Embryonic facial prominence (tissue), 1 donor: ENCODE measurements at regions not wholly inside any gene's neighbourhood (a gene's known extent, or its start where the extent isn't known, plus 50 kb on each side); places are given as distances from the start of the nearest gene placed in this dataset.

Experiments used
- DNase-seq: peaks from one replicate; pipeline ENCODE4 v3.0.0-alpha.2; 2016; ENCODE audit errors: extremely low spot score

- no peak for DNase-seq
Measured at GRCh38 chr3:135800071-135800549, 165.4 kb upstream of the PPP2R3A start.

DNA sequence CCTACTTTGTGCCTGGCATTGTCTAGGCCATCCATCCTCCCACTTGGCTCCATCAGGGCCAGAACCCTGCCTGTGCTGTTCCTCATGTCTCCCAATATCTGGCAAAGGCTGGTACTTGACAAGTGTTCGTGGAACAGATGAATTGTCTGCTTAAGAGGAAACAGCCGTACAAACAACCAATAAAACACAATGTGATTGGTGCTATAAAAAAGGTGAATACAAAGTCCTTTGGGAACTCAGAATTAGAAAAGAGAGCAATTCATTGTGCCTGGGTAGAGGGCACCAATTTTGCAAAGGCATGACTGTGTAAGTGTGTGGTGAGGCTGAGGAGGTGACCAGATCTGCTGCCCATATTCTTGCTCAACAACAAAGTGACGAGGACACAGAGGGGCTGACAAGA, 164.5 kb upstream of the PPP2R3A start:
- no peak for DNase-seq

DNA sequence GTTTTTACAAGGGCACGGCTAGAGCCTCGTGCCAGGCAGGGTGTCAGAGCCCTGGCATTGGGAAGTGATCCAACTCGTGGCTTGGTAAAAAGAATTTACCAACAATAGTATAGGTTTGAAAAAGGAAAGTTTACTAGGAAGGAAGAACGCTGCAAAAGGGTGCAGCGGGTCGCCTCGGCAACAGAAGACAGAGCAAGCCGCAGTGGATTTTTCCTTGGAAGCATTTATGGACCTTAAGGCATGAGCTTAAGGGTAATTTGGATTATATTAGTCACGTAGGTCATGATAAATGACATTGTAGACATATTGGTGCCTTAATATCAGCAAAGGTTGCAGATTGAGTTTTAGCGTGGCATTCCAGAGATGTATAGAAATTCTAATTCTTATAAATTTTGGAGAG, 163.4 kb upstream of the PPP2R3A start:
- no peak for DNase-seq

- no peak for DNase-seq
Measured at GRCh38 chr3:135803028-135803692, 162.4 kb upstream of the PPP2R3A start.

- no peak for DNase-seq
Measured at GRCh38 chr3:135805752-135806151, 159.8 kb upstream of the PPP2R3A start.

GRCh38 chr3:135806317-135806716, 159.2 kb upstream of the PPP2R3A start:
- DNase-seq, result no peak

DNA sequence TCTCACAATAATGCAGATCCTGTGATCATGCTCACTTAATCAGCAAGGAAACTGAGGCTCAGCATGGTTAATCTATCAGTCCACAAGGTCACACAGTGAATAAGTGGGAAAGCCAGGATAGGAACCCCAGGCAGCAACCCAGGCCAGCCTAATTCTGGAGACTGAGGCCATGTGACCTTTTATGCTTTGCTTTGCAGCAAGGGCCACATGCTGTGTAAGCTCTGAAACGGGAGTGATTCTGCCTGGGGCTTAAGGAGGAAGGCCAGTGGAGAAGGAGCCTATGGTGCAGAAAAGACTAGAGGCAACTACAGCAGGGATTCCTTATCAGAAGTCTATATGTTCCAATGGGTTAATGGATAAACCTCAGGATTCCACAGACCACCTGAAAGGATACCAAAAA, 157.6 kb upstream of the PPP2R3A start:
- no peak for DNase-seq

DNA sequence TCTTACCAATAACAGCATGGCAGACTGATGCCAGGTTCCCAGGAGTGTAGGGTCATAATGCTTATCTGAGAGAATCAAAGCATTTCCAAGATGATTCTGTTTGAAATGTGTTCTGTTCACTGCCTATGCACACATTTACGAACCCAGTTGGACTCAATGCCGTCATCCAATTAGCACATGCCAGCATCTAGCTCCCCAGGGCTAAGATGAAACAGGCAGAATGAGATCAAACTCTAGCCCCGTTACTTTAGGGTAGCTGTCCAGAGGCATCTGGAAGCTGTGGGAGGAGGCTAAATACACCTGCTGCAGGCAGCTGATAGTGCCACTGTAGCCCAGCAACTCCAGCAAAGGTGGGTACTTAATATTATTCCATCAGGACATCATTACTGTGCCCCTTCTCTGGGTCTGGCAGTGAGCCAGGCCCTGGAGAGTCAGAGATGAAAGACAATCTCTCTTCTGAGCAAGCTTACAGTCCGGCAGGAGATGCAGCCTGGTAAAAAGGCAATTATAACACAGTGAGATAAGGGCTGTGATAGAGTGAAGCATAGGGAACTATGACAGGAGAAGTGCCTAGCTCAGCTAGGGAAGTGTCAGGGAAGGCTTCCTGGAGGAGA, 156.4 kb upstream of the PPP2R3A start:
- no peak for DNase-seq

GRCh38 chr3:135811651-135812050, 153.9 kb upstream of the PPP2R3A start:
- DNase-seq, result no peak

DNA sequence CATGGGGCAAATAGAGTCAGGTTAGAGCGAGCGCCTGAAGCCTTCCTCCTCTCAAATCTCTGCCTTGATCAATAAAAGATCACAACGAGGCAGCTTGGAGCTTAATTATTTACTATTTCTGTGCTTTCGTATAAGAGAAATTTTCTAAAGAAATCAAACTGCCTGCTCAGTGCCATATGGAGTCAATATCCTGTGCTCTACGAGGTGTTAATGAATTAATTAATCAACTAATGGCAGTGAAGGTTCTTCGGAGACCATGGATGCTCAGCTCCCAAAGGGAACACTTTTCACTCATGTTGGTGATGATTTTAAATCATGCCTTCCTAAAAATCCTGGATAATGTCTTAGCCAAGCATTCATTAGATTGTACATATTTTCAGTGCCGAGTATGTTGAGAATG, 153.5 kb upstream of the PPP2R3A start:
- DNase-seq, result no peak

- no peak for DNase-seq
Measured at GRCh38 chr3:135834465-135834864, 131.1 kb upstream of the PPP2R3A start.

DNA sequence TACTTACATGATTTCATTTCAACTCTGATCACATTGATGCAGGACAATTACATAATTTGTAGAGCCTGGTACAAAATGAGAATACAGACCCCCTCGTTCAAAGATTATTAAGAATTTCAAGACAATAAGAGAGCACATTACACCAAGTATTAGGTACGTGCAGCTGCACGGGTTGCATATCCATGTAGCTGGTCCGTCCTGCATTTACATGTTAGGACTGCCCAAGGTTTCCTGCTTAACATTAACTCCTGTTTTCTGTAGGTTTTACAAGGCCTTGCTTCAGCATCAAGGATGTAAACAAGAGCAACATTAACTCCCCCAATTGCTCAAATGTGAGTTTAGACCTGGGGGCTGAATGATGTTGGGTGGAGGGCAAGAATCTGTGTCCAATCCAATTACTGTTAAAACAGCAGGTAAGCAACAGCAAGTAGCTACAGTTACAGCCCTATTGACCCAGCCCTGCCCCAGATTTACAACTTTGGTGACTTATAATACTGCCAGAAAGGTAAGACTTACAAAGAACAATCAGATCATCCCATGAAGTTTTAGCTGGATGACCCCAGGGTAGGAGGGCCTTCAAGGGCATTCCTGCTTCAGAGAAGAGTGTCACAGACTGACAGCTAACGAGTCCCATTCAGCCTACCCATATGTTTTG, 127.4 kb upstream of the PPP2R3A start:
- DNase-seq, result no peak

DNA sequence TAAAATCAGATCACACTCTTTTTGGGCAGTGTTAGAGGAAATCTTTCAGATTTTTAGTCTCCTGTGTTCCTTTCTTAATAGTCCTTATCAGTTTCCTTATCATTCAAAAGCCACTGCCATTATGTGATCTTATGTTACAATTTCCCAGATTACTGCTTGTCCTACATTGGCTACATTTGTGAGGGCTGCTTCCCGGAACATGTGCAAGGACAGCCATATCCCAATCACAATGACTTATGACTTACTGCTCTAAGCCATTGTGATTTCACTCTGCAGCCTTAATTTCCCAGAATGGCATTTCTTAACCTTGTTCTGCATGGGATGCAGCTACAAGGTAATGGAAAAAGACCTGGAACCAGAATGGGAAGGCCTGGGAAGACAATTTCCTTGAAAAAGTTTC, 125.1 kb upstream of the PPP2R3A start:
- no peak for DNase-seq

DNA sequence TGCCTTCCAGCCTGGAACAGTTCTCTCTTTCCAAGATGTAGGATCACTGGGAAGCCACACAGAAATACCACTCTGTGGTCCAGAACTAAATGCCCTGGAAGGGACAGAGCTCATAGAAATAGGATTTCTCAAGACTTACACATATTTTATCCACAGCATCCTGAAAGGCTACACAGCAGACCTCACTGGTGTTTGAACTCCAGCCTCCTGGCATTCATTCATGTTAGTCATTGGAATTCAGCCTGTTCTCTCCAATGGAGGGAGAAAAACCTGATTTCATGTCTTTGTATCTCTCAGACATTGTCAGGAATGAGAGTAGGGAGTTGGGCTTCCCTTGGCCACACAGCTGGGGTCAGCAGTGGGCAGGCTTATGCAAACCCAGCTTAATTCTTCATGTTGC, 121.1 kb upstream of the PPP2R3A start:
- no peak for DNase-seq

DNA sequence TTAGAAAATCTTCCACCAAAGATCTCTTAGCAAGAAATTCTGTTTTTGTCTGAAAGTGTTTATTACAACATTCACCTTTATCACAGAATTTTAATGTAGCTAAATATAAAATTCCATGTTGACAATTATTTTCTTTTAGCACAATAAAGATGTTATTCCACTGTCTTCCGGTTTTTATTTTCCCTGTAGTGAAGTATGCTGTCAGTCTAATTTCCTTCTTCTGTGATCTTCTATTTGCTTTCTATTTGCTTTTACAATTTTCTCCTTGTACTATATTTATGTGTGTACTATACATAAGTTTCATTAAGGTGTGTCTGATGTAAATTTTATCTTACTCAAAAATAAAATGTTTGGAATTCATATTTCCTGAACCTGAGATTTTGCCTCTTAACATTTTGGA, 117.5 kb upstream of the PPP2R3A start:
- DNase-seq, result no peak

- DNase-seq, result no peak
Measured at GRCh38 chr3:135849827-135850226, 115.7 kb upstream of the PPP2R3A start.

DNA sequence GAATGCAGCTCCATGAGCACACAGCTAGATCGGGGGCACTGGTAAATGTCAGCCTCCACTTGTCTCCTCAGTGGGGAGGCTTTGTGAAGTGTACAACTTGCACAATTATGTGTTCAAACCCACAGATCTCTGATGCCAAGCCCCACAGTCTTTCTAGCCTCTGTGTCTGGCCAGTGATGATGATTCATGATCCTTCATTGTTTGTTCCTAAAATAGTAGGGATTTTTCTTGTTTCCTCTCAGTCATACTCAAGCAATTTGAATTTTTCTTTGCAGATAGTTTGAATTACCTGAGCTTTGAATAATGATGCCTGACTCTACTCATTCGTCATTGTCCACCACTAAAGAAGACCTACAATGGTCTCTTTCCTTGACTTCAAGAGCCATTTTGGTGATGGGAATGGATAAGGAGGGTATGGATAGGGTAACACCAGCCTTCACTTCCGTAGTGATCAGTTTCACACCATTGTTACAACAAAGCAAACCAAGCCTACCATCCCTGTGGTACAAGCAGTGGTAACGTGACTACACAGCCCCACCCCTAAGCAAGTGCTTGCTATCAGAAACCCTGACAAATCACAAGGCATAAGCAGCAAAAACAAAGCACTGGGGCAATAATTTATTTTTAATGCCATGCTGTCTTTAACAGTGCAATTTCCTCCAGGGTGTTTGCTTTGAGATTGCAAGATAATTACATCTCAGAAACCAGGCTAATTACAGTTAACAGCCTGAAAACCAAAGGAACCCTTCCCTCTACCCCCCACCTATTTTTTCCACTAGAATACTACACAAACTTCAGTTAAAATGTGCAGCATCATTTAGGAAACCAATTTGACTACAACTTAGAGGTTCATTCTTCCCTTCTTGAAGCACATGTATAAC, 114.1 kb upstream of the PPP2R3A start:
- no peak for DNase-seq

DNA sequence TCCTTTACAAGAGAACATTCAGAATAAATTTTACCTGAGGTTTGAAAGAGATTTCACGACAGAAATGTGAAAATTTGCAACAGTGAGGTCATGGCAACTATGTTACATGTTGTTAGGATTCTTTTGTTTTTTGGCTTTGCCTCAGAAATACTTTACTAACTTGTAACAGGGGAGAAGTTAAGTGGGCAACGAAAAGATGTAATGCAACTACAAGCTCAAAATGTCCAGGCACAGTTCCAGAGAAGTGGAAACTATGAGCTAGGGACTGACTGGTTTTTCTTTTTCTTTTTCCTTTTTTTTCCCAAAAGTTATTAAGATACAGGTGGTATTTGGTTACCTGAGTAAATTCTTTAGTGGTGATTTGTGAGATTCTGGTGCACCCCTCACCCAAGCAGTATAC, 111.5 kb upstream of the PPP2R3A start:
- DNase-seq, result no peak

DNA sequence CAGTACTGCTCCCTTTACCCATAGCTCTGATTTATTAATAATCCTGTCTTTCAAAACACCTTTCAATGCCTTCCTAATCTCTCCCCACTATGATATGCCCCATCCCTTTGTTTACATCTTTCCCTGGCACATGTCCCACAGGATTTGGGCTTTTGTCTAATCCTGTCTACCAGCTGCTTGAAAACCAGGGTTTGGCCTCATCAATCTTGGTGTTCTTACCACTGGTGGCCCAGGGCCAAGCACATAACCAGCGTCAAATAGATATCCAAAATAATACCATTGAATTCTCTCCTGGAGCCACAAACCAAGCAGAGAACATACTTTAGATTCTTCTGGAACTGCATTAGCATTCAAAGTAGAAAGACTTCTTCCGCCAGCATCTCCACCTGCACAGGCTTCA, 104.8 kb upstream of the PPP2R3A start:
- no peak for DNase-seq

DNA sequence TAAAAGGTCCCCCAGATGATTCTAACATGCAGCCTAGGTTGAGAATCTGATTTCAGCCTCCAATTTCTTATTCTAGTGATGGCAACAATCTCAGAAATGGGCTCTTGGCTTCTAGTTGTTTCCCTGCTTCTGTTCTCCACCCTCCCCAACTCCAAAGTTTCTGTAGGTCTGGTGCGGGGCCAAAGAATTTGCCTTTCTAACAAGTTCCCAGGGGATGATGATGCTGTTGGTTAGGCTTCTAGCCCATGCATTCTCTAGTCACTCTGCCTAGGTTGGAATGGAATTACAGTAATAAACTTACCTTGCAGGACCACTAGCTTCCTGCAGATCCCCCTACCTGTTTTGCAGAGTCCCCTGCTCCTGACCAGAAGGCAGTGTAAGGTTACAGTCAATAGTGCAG, 103.2 kb upstream of the PPP2R3A start:
- no peak for DNase-seq

- no peak for DNase-seq
Measured at GRCh38 chr3:135864060-135864459, 101.5 kb upstream of the PPP2R3A start.

GRCh38 chr3:135865085-135865484, 100.4 kb upstream of the PPP2R3A start:
- no peak for DNase-seq
